GM12872 (cell line): ENCODE measurements at regions not wholly inside any gene's neighbourhood (a gene's known extent, or its start where the extent isn't known, plus 50 kb on each side); places are given as distances from the start of the nearest gene placed in this dataset.
A peak's percentile ranks its signal among the peaks of the same experiment; 100 is the strongest.

Experiments used
- TF ChIP-seq, protein P1 (sequence below): IDR thresholded peaks from 3 replicates; pipeline ENCODE4 v1.5.1; 2011; ENCODE audit warnings: low read depth, mild to moderate bottlenecking, low read length, moderate library complexity; ENCODE audit not compliant: insufficient read depth

DNA sequence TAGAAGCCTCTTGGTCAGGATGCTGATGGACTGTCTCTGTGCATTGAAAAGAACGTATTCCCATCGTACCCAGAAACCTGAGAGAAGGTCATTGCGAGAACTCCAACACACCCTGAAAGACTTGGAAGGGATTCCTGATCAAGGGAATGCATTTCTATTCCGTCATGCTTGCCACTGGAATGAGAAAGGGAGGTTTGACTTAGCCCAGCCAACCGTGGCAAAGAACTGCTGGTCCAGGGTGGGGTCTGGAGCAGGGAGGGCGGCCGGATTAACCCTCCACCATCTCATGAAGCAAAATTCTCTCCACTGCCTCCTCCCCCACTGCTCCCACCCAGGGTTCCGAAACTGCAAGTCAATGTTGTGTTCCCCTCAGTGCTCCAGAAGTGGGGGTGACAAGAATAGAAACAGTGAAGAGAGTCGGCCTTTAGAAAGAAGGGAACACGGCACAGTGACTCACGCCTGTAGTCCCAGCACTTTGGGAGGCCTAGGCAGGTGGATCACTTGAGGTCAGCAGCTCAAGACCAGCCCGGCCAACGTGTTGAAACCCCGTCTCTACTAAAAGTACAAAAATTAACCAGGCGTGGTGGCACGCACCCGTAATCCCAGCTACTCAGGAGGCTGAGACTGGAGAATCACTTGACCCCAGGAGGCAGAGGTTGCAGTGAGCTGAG lies 137.5 kb upstream of the MGMT start:
- TF ChIP-seq, protein P1, sequence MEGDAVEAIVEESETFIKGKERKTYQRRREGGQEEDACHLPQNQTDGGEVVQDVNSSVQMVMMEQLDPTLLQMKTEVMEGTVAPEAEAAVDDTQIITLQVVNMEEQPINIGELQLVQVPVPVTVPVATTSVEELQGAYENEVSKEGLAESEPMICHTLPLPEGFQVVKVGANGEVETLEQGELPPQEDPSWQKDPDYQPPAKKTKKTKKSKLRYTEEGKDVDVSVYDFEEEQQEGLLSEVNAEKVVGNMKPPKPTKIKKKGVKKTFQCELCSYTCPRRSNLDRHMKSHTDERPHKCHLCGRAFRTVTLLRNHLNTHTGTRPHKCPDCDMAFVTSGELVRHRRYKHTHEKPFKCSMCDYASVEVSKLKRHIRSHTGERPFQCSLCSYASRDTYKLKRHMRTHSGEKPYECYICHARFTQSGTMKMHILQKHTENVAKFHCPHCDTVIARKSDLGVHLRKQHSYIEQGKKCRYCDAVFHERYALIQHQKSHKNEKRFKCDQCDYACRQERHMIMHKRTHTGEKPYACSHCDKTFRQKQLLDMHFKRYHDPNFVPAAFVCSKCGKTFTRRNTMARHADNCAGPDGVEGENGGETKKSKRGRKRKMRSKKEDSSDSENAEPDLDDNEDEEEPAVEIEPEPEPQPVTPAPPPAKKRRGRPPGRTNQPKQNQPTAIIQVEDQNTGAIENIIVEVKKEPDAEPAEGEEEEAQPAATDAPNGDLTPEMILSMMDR, result no peak

DNA sequence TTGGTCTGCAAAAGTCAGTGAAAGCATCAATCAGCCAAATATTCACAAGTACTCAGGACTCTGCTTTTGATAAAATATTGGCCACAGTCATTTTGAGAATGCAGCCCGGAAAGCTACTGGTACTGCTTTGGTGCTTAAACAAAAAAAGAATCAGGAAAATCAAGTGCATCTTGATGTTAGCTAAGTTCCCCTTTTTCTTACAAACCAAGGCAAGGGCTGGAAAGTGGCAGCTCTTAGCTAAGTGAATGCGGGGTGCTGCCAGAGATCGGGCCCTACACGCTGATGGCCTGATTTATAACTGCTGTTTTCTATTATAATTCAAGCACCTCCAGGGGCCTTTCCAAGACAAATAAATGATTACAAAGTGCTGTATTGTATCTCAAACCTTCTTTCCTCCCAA lies 136.8 kb upstream of the MGMT start:
- TF ChIP-seq, protein P1, result no peak

DNA sequence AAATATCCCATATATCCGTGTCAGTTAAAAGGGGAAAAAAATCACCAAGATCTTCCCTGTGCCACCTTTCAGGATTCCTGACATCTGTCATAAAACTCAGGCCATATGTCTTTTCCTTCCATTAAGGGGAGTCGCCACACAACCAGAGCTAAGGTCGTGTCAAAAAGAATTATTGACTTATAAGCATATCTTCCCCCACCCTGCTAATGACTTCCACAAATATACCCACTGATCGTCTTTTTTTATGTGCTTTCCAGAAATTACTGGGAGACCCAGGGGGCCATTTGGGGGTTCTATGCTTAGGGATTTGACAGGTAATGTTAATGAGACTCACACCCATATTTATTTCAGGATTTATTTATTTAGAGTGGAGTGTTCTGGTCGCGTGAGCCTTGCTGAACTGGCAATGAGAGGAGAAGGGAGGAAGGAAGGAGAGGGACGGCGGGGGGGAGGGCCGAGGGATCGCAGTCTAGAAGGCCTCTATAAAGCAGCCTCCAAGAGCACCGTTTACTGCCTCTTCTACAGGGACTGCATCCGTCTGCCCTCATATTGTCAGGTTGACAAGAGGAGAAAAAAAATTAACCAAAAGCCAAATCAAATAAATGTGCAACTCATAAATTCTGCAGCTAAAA lies 135.7 kb upstream of the MGMT start:
- TF ChIP-seq, protein P1, result no peak

DNA sequence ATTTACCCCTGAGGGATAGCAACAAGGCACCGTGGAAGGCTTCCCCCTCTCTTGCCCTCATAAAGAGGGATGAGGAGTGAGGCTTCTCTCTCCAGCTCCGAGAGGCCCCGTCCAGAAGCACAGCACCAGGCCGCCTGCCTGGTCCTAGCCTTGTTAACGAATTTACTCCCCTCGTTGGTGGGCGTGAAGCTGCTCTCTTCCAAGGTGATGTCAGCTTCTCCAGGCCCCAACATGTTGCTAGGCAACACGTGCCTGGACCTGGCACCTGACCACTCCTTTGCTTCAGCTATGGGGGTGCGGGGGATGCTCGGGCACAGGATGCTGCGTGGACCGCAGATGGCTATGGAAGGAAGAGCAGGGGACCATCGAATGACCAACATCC lies 135.2 kb upstream of the MGMT start:
- TF ChIP-seq, protein P1, result no peak

DNA sequence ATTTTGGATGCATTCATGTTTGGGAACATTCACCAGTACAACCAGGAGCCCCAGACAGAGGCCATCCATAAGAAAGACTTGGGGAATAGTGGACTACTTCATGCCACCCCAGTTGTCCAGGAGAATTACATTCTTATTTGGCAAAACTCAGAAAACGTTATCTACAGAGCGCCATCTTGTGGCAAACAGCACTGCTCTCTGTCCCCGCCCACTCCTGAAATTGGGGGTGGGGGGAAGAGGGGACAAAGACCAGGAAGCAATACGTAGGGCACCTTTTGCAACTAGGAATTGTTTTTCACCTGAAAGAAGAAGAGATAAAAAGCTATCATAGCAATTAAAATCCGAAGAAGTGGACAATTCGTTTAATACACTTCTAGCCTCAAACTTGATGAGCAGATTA lies 134.6 kb upstream of the MGMT start:
- TF ChIP-seq, protein P1, result peak; percentile 25; the same call in 1 of the 3 replicates

DNA sequence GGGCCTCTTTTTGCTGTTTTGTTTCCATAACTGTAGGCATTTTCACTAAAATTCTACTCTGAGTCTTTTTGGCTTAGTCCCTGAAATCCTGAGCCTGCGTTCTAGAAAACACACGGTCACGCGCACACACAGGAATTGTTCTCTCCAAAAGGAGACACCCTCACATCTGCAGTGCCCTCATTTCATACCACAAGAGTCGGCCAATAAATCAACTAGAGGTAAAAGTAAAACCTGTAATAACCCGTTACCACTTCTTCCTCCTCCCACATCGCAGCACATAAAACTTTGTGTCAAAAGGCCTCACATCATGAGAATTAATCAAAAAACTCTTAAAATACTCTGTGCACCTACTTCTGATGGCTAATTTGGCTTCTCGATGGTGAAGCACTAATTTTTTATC lies 133.3 kb upstream of the MGMT start:
- TF ChIP-seq, protein P1, result no peak

DNA sequence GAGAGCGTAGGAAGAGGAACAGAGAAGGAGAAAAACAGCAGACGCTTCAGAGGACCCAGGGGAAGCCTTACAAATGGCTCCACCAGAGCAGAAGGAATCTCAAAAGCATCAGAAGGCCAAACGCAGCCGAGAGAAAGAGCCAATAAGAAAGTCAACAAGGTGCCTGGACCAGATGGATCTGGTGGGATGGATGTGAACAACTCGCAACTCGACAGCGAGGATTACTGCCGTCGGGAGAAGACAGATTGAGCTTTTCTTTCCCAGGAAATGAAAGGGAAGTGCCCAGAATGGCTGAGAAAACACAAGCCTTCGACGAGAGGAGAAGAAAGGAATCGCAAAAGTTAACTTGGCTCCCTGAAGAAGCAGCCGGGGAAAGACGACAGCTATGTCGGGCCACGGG lies 132.8 kb upstream of the MGMT start:
- TF ChIP-seq, protein P1, result no peak

DNA sequence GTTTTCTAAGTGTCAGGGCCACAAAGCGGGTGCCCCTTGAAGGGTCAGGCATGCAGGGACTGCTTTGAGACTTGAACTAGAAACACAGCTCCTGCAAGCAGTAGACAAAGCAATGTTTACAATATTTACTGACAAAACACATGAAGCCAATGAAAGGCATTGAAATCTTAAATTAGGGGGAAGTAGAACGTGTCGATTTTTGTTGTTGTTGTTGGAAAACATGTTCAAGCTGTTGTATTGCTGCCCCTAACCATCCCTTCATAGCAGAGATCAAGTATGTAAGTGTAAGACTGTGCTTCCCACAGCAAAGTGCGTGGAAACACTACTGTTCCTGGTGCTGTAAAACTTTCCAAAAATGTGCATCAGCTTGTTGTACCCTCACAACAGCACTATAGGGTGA lies 131.6 kb upstream of the MGMT start:
- TF ChIP-seq, protein P1, result no peak
